PC-3 (cell line): ENCODE measurements at regions not wholly inside any gene's neighbourhood (a gene's known extent, or its start where the extent isn't known, plus 50 kb on each side); places are given as distances from the start of the nearest gene placed in this dataset.

ENCODE experiments used
- ATAC-seq: fragments of 200-7000 bp; cut with Tn5 transposase; 2 replicates; pipeline ENCODE4 v1.9.1; 2020; ENCODE audit warnings: mild to moderate bottlenecking, moderate library complexity
- BruUV-seq: library from RNA; stranded (reverse); fragments of 400-500 nt; replicated peaks from 2 replicates; lab custom pipeline; 2021; lab: Mats Ljungman, UMichigan
- CTCF ChIA-PET: fragments of 300-600 bp; sonication (Branson Sonifier 250); formaldehyde crosslinking; loops from one replicate; lab custom pipeline; 2022; ENCODE audit warnings: antibody characterized with exemption; lab: Charles Lee
- POLR2A ChIA-PET: fragments of 300-600 bp; sonication (Branson Sonifier 250); formaldehyde crosslinking; loops from one replicate; lab custom pipeline; 2022; ENCODE audit warnings: antibody characterized with exemption; ENCODE audit not compliant: unreplicated experiment; lab: Charles Lee
- DNase-seq: peaks from one replicate; pipeline ENCODE4 v3.0.0-alpha.2; 2015
- H2AFZ ChIP-seq: fragments of 300-600 bp; sonication (generic); 2 replicates; pipeline ENCODE4 v1.6.0; 2016; ENCODE audit warnings: antibody characterized with exemption, low read length
- H3F3A ChIP-seq: fragments of 300-600 bp; sonication (generic); one replicate; pipeline ENCODE4 v1.6.0; 2017; ENCODE audit warnings: antibody characterized with exemption, low read length, control low read depth, mild to moderate bottlenecking; ENCODE audit not compliant: unreplicated experiment
- H3K27ac ChIP-seq: fragments of 300-600 bp; sonication (generic); 2 replicates; pipeline ENCODE4 v1.5.1; 2016; ENCODE audit warnings: mild to moderate bottlenecking, low read length
- H3K27me3 ChIP-seq: fragments of 300-600 bp; sonication (generic); 2 replicates; pipeline ENCODE4 v1.6.1; 2016; ENCODE audit warnings: low read length, mixed read lengths
- H3K36me3 ChIP-seq: fragments of 300-600 bp; sonication (generic); 2 replicates; pipeline ENCODE4 v1.6.1; 2016; ENCODE audit warnings: low read depth, mixed run types, low read length, mixed read lengths
- H3K4me1 ChIP-seq: fragments of 300-600 bp; sonication (generic); 2 replicates; pipeline ENCODE4 v1.5.1; 2016; ENCODE audit warnings: low read length; ENCODE audit not compliant: insufficient read depth
- H3K4me2 ChIP-seq: fragments of 300-600 bp; sonication (generic); 2 replicates; pipeline ENCODE4 v1.6.0; 2016; ENCODE audit warnings: low read length
- H3K4me3 ChIP-seq: fragments of 300-600 bp; sonication (generic); 2 replicates; pipeline ENCODE4 v1.5.1; 2016; ENCODE audit warnings: mild to moderate bottlenecking, low read length, mixed read lengths
- H3K79me2 ChIP-seq: fragments of 300-600 bp; sonication (generic); 2 replicates; pipeline ENCODE4 v1.6.1; 2017; ENCODE audit warnings: low read length, mixed read lengths
- H3K9ac ChIP-seq: fragments of 300-600 bp; sonication (generic); 2 replicates; pipeline ENCODE4 v1.6.0; 2016; ENCODE audit warnings: mild to moderate bottlenecking, low read length
- H3K9me2 ChIP-seq: fragments of 300-600 bp; sonication (generic); replicated peaks from 2 replicates; pipeline ENCODE4 v1.6.1; 2016; ENCODE audit warnings: mixed run types, low read length, mixed read lengths
- H3K9me3 ChIP-seq: fragments of 300-600 bp; sonication (generic); 2 replicates; pipeline ENCODE4 v1.6.1; 2016; ENCODE audit warnings: low read length, mixed read lengths
- H4K20me1 ChIP-seq: fragments of 300-600 bp; sonication (generic); 2 replicates; pipeline ENCODE4 v1.6.1; 2016; ENCODE audit warnings: low read length, mixed read lengths
- EZH2 ChIP-seq: fragments of 300-600 bp; sonication (generic); IDR thresholded peaks from one replicate; pipeline ENCODE4 v1.6.1; 2017; ENCODE audit warnings: antibody characterized with exemption, mild to moderate bottlenecking, low read length; ENCODE audit not compliant: unreplicated experiment
- EZH2phosphoT487 ChIP-seq: fragments of 300-600 bp; sonication (generic); IDR thresholded peaks from 2 replicates; pipeline ENCODE4 v1.6.1; 2018; ENCODE audit warnings: mild to moderate bottlenecking, antibody characterized with exemption, low read length, borderline replicate concordance
- intact Hi-C: fragments of 100-400 bp; cut with micrococcal nuclease; formaldehyde crosslinking; loops from 2 replicates; pipeline ENCODE4 v1.9.0; 2023
- TF ChIP-seq, protein P1 (sequence below): fragments of 300-600 bp; sonication (generic); conservative IDR thresholded peaks from 2 replicates; pipeline ENCODE4 v1.5.1; 2017; ENCODE audit warnings: antibody characterized with exemption, low read depth, mild to moderate bottlenecking, low read length

DNA sequence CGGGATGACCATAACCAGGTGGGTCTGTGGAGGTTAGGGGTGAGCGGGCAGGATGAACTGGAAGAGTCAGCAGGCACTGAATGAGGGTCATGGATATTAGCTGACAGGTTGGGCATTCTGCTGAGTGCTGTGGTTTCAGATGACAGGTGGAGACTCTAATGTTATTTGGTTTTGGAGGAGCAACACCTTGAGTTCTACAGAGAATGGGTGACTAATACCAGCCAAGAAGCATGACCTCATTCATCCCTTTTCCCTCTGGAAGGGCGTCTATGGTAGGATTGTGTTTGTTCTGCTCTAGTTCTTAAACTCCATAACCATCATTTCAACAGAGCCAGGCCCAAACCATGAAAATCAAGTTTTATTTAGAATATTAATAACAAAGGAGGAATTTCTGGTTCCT lies 550.7 kb upstream of the LMCD1 start:
- Histone ChIP-seq H3K79me2 (no peaks in the 10 kb centered on the region), H3F3A (no peaks in the 10 kb centered on the region), H3K9me3 (peaks cover 20% of the 10 kb centered on the region; the same call in 1 of the 2 replicates), H3K9me2 (no peaks in the 10 kb centered on the region), H3K36me3 (no peaks in the 10 kb centered on the region), H3K27me3 (no peaks in the 10 kb centered on the region), H2AFZ (no peak overlapping the region), H3K27ac (no peak overlapping the region), H3K4me2 (no peak overlapping the region), H3K4me1 (no peaks in the 10 kb centered on the region), H4K20me1 (no peaks in the 10 kb centered on the region), H3K4me3 (no peak overlapping the region), H3K9ac (no peak overlapping the region)
- no peak for DNase-seq
- intact Hi-C loops = no loop called here
- no peak for ATAC-seq
- CTCF ChIA-PET = no interaction called here
- BruUV-seq = no TSS peak
- POLR2A ChIA-PET = no interaction called here
- no peak for TF ChIP-seq EZH2
- TF ChIP-seq EZH2phosphoT487 = no peak
- TF ChIP-seq, protein P1, sequence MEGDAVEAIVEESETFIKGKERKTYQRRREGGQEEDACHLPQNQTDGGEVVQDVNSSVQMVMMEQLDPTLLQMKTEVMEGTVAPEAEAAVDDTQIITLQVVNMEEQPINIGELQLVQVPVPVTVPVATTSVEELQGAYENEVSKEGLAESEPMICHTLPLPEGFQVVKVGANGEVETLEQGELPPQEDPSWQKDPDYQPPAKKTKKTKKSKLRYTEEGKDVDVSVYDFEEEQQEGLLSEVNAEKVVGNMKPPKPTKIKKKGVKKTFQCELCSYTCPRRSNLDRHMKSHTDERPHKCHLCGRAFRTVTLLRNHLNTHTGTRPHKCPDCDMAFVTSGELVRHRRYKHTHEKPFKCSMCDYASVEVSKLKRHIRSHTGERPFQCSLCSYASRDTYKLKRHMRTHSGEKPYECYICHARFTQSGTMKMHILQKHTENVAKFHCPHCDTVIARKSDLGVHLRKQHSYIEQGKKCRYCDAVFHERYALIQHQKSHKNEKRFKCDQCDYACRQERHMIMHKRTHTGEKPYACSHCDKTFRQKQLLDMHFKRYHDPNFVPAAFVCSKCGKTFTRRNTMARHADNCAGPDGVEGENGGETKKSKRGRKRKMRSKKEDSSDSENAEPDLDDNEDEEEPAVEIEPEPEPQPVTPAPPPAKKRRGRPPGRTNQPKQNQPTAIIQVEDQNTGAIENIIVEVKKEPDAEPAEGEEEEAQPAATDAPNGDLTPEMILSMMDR = no peak

DNA sequence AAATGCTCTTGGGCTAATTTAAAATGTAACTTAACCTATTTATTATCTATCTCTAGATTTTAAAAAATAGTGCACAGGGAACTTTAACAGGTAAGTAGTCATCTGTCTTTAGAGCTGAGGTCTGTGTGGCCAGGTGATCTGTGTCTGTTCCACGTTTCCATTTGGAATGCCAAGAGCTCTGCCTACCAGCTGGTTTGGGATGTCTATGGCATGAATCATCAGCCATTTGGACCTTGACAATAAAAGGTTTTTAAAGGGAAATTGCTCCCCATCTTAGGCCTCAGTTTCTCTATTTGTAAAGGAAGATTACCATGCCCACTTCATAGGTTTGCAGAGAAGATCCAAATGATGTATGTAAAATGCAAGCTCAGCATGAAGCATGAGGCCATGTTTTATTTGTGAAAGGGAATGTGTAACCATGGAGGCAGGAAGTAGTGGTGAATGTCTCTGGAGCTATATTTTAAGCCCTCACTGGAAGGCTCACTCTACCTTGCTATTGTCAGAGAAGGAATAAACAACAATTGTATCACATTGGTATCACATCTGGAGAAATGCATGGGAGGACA lies 548.1 kb upstream of the LMCD1 start:
- H3F3A ChIP-seq = no peaks in the 10 kb centered on the region

DNA sequence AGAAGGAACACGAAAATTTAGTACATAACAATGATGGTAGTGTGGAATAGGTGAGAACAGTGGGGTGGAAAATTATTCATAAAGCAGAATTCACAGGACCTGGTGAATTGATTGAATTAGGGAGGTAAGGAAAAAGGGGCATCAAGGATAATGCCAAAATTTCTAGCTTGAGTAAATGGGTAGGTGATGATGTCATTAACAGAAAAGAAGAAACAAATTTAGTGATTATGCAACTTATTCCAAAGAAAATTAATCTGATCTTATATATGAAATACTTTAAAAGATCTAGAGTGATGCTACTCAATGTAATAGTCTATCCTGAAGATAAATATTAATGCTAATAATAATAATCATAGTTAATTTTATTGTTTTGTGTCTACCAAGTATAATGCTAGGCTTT lies 544.6 kb upstream of the LMCD1 start:
- intact Hi-C loops = no loop called here
- no peak overlapping the region for H3K4me3 ChIP-seq
- no peaks in the 10 kb centered on the region for H3K27me3 ChIP-seq
- H3K9me2 ChIP-seq = no peaks in the 10 kb centered on the region
- ATAC-seq (no peak), DNase-seq (no peak)
- no peak overlapping the region for H3K9ac ChIP-seq
- H4K20me1 ChIP-seq = no peaks in the 10 kb centered on the region
- H3K79me2 ChIP-seq = no peaks in the 10 kb centered on the region
- H3F3A ChIP-seq = no peaks in the 10 kb centered on the region
- TF ChIP-seq EZH2 = no peak
- TF ChIP-seq EZH2phosphoT487 = no peak
- TF ChIP-seq, protein P1 = no peak
- POLR2A ChIA-PET = no interaction called here
- no peak overlapping the region for H3K27ac ChIP-seq
- no peaks in the 10 kb centered on the region for H3K36me3 ChIP-seq
- H3K4me2 ChIP-seq = no peak overlapping the region
- no TSS peak for BruUV-seq
- 0 out of 2 replicates have a peak, but pooled peaks cover 16% of the 10 kb centered on the region for H3K9me3 ChIP-seq
- CTCF ChIA-PET = no interaction called here
- H3K4me1 ChIP-seq = no peaks in the 10 kb centered on the region
- H2AFZ ChIP-seq = no peak overlapping the region

More for the DNA sequence above, 548.1 kb upstream of the LMCD1 start:
- H3K36me3 ChIP-seq = no peaks in the 10 kb centered on the region
- DNase-seq = no peak
- H3K9ac ChIP-seq = no peak overlapping the region
- no peak overlapping the region for H3K27ac ChIP-seq
- H3K27me3 ChIP-seq = no peaks in the 10 kb centered on the region
- H3K9me3 ChIP-seq = 0 out of 2 replicates have a peak, but pooled peaks cover 19% of the 10 kb centered on the region
- TF ChIP-seq, protein P1 = no peak
- TF ChIP-seq EZH2 = no peak
- no peak for TF ChIP-seq EZH2phosphoT487
- H2AFZ ChIP-seq = no peak overlapping the region
- POLR2A ChIA-PET = no interaction called here
- no peaks in the 10 kb centered on the region for H3K79me2 ChIP-seq
- CTCF ChIA-PET = no interaction called here
- H3K9me2 ChIP-seq = no peaks in the 10 kb centered on the region
- no peaks in the 10 kb centered on the region for H3K4me1 ChIP-seq
- H4K20me1 ChIP-seq = no peaks in the 10 kb centered on the region
- intact Hi-C loops = no loop called here
- no peak overlapping the region for H3K4me3 ChIP-seq
- no peak for ATAC-seq
- no peak overlapping the region for H3K4me2 ChIP-seq
- BruUV-seq = no TSS peak
